GM19452 (cell line): ENCODE measurements at regions not wholly inside any gene's neighbourhood (a gene's known extent, or its start where the extent isn't known, plus 50 kb on each side); places are given as distances from the start of the nearest gene placed in this dataset.

ENCODE experiments used
- ATAC-seq: cut with Tn5 transposase; IDR thresholded peaks from one replicate; pipeline ENCODE4 v1.9.1; 2021; ENCODE audit not compliant: unreplicated experiment

- no peak for ATAC-seq
These were observed 134.2 kb upstream of the FGGY start for GRCh38 chr1:59162665-59163064.

DNA sequence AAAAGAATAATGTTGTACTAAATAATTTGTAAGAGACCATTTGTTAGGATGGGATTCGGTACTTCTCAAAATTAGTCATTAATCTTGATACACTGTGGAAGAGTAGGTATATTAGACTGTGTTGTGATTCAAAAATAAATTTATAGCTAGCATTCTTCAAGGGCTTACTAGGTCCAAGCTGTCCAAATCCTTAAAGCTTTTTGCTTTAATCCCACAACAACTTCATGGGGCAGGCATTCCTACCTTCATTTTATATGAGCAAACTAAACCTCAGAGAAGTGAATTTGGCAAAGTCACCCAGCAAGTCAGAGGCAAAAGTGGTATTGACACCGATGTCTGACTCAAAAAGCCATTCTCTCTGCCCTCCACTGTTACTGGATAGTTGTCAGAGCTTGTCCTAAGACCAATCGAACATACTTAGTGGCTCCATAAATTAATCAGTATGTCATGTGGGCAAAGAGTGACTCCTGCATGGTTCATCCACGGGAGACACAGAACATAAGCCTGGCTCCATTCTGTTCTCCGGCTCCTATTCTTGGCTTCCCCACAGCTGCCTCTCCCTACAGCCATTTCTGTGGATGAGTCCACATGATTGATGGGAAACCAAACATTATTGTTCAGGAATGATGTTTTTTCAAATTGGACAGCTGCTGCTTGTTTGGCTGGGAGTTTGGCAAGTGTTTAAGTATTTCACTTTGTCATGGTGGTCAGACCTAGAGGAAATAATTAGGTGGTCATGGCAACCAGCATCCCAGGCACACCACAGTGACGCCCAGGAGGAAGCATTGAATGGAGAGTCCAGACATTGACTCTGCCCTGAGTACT, 133.4 kb upstream of the FGGY start:
- ATAC-seq: no peak

GRCh38 chr1:59164371-59164770, 132.5 kb upstream of the FGGY start:
- no peak for ATAC-seq

DNA sequence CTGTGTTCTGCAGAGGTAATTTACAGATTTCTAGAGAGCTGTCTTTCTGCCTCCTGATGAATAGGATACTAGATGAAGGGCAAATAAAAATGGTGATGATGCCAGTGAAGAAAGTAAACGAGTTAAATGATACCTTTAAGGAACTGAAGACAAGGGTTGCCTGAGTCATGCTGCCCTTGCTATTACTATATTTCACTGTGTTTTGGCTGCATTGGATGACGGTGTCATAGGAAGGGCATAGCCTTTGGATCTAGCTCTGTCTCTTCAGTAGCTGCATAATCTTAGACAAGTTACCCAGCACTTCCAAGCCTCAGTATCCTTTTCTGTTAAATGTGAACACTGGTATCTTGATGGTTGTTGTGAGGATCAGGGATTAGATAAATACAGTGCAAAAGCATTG, 131.5 kb upstream of the FGGY start:
- ATAC-seq: no peak

- ATAC-seq: no peak
These were observed 127.2 kb upstream of the FGGY start for GRCh38 chr1:59169703-59170102.

GRCh38 chr1:59170659-59171058, 126.2 kb upstream of the FGGY start:
- no peak for ATAC-seq

DNA sequence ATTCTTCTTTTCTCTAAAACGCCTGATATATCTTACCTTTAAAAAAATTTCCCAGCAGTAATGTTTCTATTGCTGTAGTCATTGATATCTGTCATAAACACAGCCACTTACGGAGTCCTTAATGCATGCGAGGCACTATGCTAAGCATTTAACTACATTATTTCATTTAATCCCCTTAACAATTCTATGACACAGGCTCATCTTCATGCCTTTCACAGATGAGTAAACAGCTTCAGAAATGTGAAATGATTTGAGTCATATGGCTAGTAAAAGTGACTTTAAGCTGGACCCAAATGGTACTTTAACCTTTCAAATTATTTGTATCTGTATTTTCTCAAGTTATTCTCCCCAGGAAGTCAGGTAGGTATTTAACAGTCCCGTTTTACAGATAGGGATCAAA, 125.1 kb upstream of the FGGY start:
- no peak for ATAC-seq

DNA sequence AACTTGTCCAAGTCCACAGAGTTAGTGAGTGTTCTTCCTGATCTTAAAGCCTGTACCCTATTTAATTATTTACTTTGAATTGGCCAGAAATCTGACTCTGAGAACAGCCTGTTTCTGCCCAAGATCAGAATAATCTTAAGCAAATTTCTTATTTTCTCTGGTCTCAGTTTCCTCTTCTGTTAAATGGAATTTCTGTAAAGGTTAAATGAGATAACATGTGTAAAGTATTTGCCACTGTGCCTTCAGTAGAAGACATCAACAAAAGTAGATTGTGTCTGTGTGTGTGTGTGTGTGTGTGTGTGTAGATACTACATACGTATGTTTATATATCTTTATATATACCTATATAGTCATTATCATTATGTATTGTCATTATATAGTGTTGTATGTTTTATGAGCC, 124.2 kb upstream of the FGGY start:
- ATAC-seq: no peak

- no peak for ATAC-seq
These were observed 123.2 kb upstream of the FGGY start for GRCh38 chr1:59173721-59174120.

DNA sequence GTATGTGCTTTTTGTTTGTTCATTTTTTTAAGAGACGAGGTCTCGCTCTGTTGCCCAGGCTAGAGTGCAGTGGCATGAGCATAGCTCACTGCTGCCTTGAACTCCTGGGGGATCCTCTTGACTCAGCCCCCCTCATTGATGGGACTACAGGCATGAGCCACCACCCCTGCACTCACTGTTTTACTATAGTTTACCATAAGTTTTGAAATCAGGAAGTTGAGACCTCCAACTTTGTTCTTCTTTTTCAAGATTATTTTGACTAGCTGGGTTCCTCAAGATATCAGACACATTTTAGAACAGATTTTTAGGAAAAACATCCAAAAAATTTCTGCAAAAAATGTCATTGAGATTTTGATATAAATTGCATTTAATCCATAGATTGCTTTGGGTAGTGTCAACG, 120.4 kb upstream of the FGGY start:
- no peak for ATAC-seq

GRCh38 chr1:59177756-59178155, 119.1 kb upstream of the FGGY start:
- ATAC-seq: no peak

GRCh38 chr1:59178339-59179187, 118.3 kb upstream of the FGGY start:
- no peak for ATAC-seq

DNA sequence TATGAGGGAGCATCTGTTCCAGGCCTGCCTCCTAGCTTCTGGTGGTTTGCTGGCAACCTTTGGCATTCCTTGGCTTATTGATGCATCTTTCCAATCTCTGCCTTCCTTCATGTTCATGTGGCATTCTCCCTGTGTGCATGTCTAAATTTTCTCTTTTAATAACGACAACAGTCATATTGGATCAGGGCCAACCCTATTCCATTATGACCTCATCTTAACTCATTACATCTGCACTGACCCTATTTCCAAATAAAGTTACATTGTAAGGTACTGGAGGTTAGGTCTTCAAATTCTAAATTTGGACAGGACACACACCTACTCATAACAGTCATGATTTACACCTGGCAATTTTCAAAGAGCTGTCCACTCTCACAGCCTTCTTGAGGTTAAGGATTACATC, 117.2 kb upstream of the FGGY start:
- ATAC-seq: no peak

- ATAC-seq: no peak
These were observed 116.2 kb upstream of the FGGY start for GRCh38 chr1:59180735-59181134.

GRCh38 chr1:59183749-59184317, 113.1 kb upstream of the FGGY start:
- ATAC-seq: no peak

- no peak for ATAC-seq
These were observed 112.5 kb upstream of the FGGY start for GRCh38 chr1:59184365-59184905.

DNA sequence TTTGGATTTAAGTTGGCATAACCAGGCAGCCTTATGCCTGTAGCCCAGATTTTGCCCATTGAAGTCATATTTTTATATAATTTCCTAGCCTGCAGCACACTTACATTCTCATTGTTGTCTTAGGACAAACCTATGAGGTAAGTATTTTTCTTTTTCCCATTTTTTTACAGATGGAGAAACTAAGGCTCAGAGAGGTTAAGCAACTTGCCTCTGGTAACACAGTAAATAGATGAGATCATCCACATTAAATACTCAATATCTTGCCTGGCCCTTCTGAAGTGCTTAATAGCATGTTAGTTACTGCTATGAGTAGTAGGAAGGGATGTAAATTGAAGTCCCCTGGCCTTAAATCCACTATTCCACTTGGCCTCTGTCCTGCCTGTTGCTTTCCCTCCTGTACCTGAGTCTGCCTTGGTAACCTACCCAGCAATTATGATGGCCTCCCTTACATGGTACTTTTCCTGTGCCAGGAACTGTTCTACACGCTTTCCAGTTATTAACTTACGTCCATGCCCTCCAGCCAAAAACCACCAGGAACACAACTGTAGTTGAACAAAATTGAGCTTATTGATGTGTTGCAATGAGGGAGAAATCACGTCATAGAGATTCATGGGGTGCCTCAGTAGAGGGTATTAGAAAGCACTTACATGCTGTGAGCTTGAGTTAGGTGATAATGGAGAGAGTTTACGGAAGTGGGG, 111.6 kb upstream of the FGGY start:
- no peak for ATAC-seq

DNA sequence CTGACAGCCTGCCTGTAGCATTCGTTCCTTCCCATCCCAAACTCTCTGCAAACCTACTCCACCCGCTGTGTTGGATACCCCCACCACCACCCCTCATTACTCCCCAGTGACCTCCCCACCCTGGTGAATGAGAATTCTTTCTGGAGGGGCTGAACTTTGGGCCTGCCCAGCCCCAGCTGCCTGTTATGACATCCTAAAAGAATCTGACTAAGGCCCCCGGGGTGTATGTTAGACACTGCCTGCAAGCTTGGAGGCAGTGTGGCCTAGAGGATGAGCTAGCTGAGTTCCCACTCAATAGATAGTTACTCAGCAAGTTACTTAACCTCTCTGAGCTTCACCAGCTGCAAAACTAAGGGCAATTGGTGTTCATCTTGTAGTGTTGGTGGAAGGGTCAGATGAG, 110.2 kb upstream of the FGGY start:
- no peak for ATAC-seq

- no peak for ATAC-seq
These were observed 108.3 kb upstream of the FGGY start for GRCh38 chr1:59188413-59189213.

DNA sequence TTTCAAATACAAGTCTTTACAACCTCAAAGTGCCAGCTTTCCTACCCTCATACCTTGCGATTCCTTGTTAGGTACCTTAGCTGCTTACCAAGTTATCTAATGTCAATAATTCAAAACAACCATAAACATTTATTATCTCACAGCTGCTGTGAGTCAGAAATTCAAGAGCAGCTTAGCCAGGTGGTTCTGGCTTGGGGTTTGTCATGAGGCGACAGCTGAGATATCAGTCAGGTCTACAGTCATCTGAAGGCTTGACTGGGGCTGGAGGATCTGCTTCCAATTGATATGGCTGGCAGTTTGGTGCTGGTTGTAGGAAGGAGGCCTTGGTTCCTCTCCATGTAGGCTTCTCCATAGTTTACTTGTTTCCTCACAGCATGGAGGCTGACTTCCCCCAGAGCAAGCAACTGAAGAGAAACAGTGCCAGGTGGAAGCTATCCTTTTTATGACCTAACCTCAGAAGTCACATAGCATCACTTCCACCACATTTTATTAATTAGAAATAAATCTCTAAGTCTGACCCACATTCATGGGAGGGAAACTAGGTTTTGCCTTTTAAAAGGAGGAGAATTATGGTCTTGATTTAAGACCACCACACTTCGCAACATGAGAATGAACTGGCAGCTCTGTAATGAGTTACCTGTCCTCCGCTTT, 103.3 kb upstream of the FGGY start:
- no peak for ATAC-seq
